ENCODE measurements at regions not wholly inside any gene's neighbourhood (a gene's known extent, or its start where the extent isn't known, plus 50 kb on each side); places are given as distances from the start of the nearest gene placed in this dataset.
"Not testable (repeated sequence)": the region's sequence is repeated elsewhere in the genome, so short reads cannot be mapped to it uniquely, and the experiment has no call there.

- Histone ChIP-seq H3K4me1 (ENCODE audit: control insufficient read depth in 2 of 2, insufficient read depth in 2 of 2, low read length in 1 of 2) (no peaks in the 10 kb centered on the region), H3K9me3 (ENCODE audit: control insufficient read depth in 2 of 2, insufficient read depth in 1 of 2, low read depth in 1 of 2, low read length in 1 of 2) (no peaks in the 10 kb centered on the region), H3K27me3 (ENCODE audit: control insufficient read depth in 1 of 2, insufficient read depth in 2 of 2, low read length in 2 of 2) (no peaks in the 10 kb centered on the region), H3K4me3 (ENCODE audit: low read depth in 1 of 2, low read length in 2 of 2) (no peak overlapping the region), H3K27ac (ENCODE audit: low read depth in 2 of 2, low read length in 1 of 2) (no peak overlapping the region), H3K36me3 (ENCODE audit: control insufficient read depth in 2 of 2, insufficient read depth in 2 of 2, low read length in 1 of 2) (no peaks in the 10 kb centered on the region)
- 84 to 88% methylated on average over 10 of the region's 10 CpGs for WGBS, 2 donors
Measured at GRCh38 chr2:88999365-88999764, 307.9 kb downstream of the RPIA start.

- Histone ChIP-seq H3K4me3 (ENCODE audit: low read depth in 1 of 2, low read length in 2 of 2) (no peak overlapping the region), H3K27me3 (ENCODE audit: control insufficient read depth in 1 of 2, insufficient read depth in 2 of 2, low read length in 2 of 2) (no peaks in the 10 kb centered on the region), H3K4me1 (ENCODE audit: control insufficient read depth in 2 of 2, insufficient read depth in 2 of 2, low read length in 1 of 2) (no peaks in the 10 kb centered on the region), H3K27ac (ENCODE audit: low read depth in 2 of 2, low read length in 1 of 2) (no peak overlapping the region), H3K36me3 (ENCODE audit: control insufficient read depth in 2 of 2, insufficient read depth in 2 of 2, low read length in 1 of 2) (no peaks in the 10 kb centered on the region), H3K9me3 (ENCODE audit: control insufficient read depth in 2 of 2, insufficient read depth in 1 of 2, low read depth in 1 of 2, low read length in 1 of 2) (no peaks in the 10 kb centered on the region)
- 56 to 74% methylated on average over 5 of the region's 5 CpGs for WGBS, 2 donors
Measured at GRCh38 chr2:89000235-89000634, 308.8 kb downstream of the RPIA start.

GRCh38 chr2:89004238-89004637, 312.8 kb downstream of the RPIA start:
- WGBS, 2 donors: 43 to 49% methylated on average over 1 of the region's 1 CpG
- H3K36me3 ChIP-seq (ENCODE audit: control insufficient read depth in 2 of 2, insufficient read depth in 2 of 2, low read length in 1 of 2); H3K9me3 ChIP-seq (ENCODE audit: control insufficient read depth in 2 of 2, insufficient read depth in 1 of 2, low read depth in 1 of 2, low read length in 1 of 2); H3K27ac ChIP-seq (ENCODE audit: low read depth in 2 of 2, low read length in 1 of 2); H3K27me3 ChIP-seq (ENCODE audit: control insufficient read depth in 1 of 2, insufficient read depth in 2 of 2, low read length in 2 of 2); H3K4me1 ChIP-seq (ENCODE audit: control insufficient read depth in 2 of 2, insufficient read depth in 2 of 2, low read length in 1 of 2); H3K4me3 ChIP-seq (ENCODE audit: low read depth in 1 of 2, low read length in 2 of 2): not testable (repeated sequence)

GRCh38 chr2:89020566-89020965, 329.1 kb downstream of the RPIA start:
- H3K9me3 ChIP-seq (ENCODE audit: control insufficient read depth in 2 of 2, insufficient read depth in 1 of 2, low read depth in 1 of 2, low read length in 1 of 2); H3K27me3 ChIP-seq (ENCODE audit: control insufficient read depth in 1 of 2, insufficient read depth in 2 of 2, low read length in 2 of 2); H3K4me3 ChIP-seq (ENCODE audit: low read depth in 1 of 2, low read length in 2 of 2); H3K27ac ChIP-seq (ENCODE audit: low read depth in 2 of 2, low read length in 1 of 2); H3K4me1 ChIP-seq (ENCODE audit: control insufficient read depth in 2 of 2, insufficient read depth in 2 of 2, low read length in 1 of 2); H3K36me3 ChIP-seq (ENCODE audit: control insufficient read depth in 2 of 2, insufficient read depth in 2 of 2, low read length in 1 of 2): not testable (repeated sequence)
- 50 to 54% methylated on average over 3 of the region's 4 CpGs for WGBS, 2 donors

GRCh38 chr2:89026296-89026695, 334.8 kb downstream of the RPIA start:
- not testable (repeated sequence) for H3K4me1 ChIP-seq (ENCODE audit: control insufficient read depth in 2 of 2, insufficient read depth in 2 of 2, low read length in 1 of 2); H3K27ac ChIP-seq (ENCODE audit: low read depth in 2 of 2, low read length in 1 of 2); H3K36me3 ChIP-seq (ENCODE audit: control insufficient read depth in 2 of 2, insufficient read depth in 2 of 2, low read length in 1 of 2); H3K9me3 ChIP-seq (ENCODE audit: control insufficient read depth in 2 of 2, insufficient read depth in 1 of 2, low read depth in 1 of 2, low read length in 1 of 2); H3K27me3 ChIP-seq (ENCODE audit: control insufficient read depth in 1 of 2, insufficient read depth in 2 of 2, low read length in 2 of 2); H3K4me3 ChIP-seq (ENCODE audit: low read depth in 1 of 2, low read length in 2 of 2)
- 77 to 81% methylated on average over 2 of the region's 2 CpGs for WGBS, 2 donors

GRCh38 chr2:89027115-89027514, 335.6 kb downstream of the RPIA start:
- not testable (repeated sequence) for H3K27ac ChIP-seq (ENCODE audit: low read depth in 2 of 2, low read length in 1 of 2); H3K27me3 ChIP-seq (ENCODE audit: control insufficient read depth in 1 of 2, insufficient read depth in 2 of 2, low read length in 2 of 2); H3K4me1 ChIP-seq (ENCODE audit: control insufficient read depth in 2 of 2, insufficient read depth in 2 of 2, low read length in 1 of 2); H3K9me3 ChIP-seq (ENCODE audit: control insufficient read depth in 2 of 2, insufficient read depth in 1 of 2, low read depth in 1 of 2, low read length in 1 of 2); H3K4me3 ChIP-seq (ENCODE audit: low read depth in 1 of 2, low read length in 2 of 2); H3K36me3 ChIP-seq (ENCODE audit: control insufficient read depth in 2 of 2, insufficient read depth in 2 of 2, low read length in 1 of 2)
- 58 to 60% methylated on average over 2 of the region's 2 CpGs for WGBS, 2 donors

- not testable (repeated sequence) for H3K4me3 ChIP-seq (ENCODE audit: low read depth in 1 of 2, low read length in 2 of 2); H3K9me3 ChIP-seq (ENCODE audit: control insufficient read depth in 2 of 2, insufficient read depth in 1 of 2, low read depth in 1 of 2, low read length in 1 of 2); H3K27me3 ChIP-seq (ENCODE audit: control insufficient read depth in 1 of 2, insufficient read depth in 2 of 2, low read length in 2 of 2); H3K36me3 ChIP-seq (ENCODE audit: control insufficient read depth in 2 of 2, insufficient read depth in 2 of 2, low read length in 1 of 2); H3K27ac ChIP-seq (ENCODE audit: low read depth in 2 of 2, low read length in 1 of 2); H3K4me1 ChIP-seq (ENCODE audit: control insufficient read depth in 2 of 2, insufficient read depth in 2 of 2, low read length in 1 of 2)
- 81 to 84% methylated on average over 1 of the region's 1 CpG for WGBS, 2 donors
Measured at GRCh38 chr2:89027536-89027935, 336.1 kb downstream of the RPIA start.

- not testable (repeated sequence) for H3K4me3 ChIP-seq (ENCODE audit: low read depth in 1 of 2, low read length in 2 of 2); H3K27me3 ChIP-seq (ENCODE audit: control insufficient read depth in 1 of 2, insufficient read depth in 2 of 2, low read length in 2 of 2); H3K9me3 ChIP-seq (ENCODE audit: control insufficient read depth in 2 of 2, insufficient read depth in 1 of 2, low read depth in 1 of 2, low read length in 1 of 2); H3K27ac ChIP-seq (ENCODE audit: low read depth in 2 of 2, low read length in 1 of 2); H3K4me1 ChIP-seq (ENCODE audit: control insufficient read depth in 2 of 2, insufficient read depth in 2 of 2, low read length in 1 of 2); H3K36me3 ChIP-seq (ENCODE audit: control insufficient read depth in 2 of 2, insufficient read depth in 2 of 2, low read length in 1 of 2)
- 49% methylated on average over 3 to 4 of the region's 4 CpGs for WGBS, 2 donors
Measured at GRCh38 chr2:89029257-89029656, 337.8 kb downstream of the RPIA start.

- not testable (repeated sequence) for H3K36me3 ChIP-seq (ENCODE audit: control insufficient read depth in 2 of 2, insufficient read depth in 2 of 2, low read length in 1 of 2); H3K27ac ChIP-seq (ENCODE audit: low read depth in 2 of 2, low read length in 1 of 2); H3K4me3 ChIP-seq (ENCODE audit: low read depth in 1 of 2, low read length in 2 of 2); H3K27me3 ChIP-seq (ENCODE audit: control insufficient read depth in 1 of 2, insufficient read depth in 2 of 2, low read length in 2 of 2); H3K4me1 ChIP-seq (ENCODE audit: control insufficient read depth in 2 of 2, insufficient read depth in 2 of 2, low read length in 1 of 2); H3K9me3 ChIP-seq (ENCODE audit: control insufficient read depth in 2 of 2, insufficient read depth in 1 of 2, low read depth in 1 of 2, low read length in 1 of 2)
- 53 to 63% methylated on average over 1 of the region's 3 CpGs for WGBS, 2 donors
Measured at GRCh38 chr2:89048138-89049066, 356.9 kb downstream of the RPIA start.

GRCh38 chr2:89058616-89059015, 367.1 kb downstream of the RPIA start:
- H3K4me1 ChIP-seq (ENCODE audit: control insufficient read depth in 2 of 2, insufficient read depth in 2 of 2, low read length in 1 of 2); H3K36me3 ChIP-seq (ENCODE audit: control insufficient read depth in 2 of 2, insufficient read depth in 2 of 2, low read length in 1 of 2); H3K4me3 ChIP-seq (ENCODE audit: low read depth in 1 of 2, low read length in 2 of 2); H3K9me3 ChIP-seq (ENCODE audit: control insufficient read depth in 2 of 2, insufficient read depth in 1 of 2, low read depth in 1 of 2, low read length in 1 of 2); H3K27me3 ChIP-seq (ENCODE audit: control insufficient read depth in 1 of 2, insufficient read depth in 2 of 2, low read length in 2 of 2); H3K27ac ChIP-seq (ENCODE audit: low read depth in 2 of 2, low read length in 1 of 2): not testable (repeated sequence)
- WGBS, 2 donors: 65 to 72% methylated on average over 4 of the region's 4 CpGs
